GM18502 (cell line): ENCODE measurements at regions not wholly inside any gene's neighbourhood (a gene's known extent, or its start where the extent isn't known, plus 50 kb on each side); places are given as distances from the start of the nearest gene placed in this dataset.

Experiments used
- ATAC-seq: cut with Tn5 transposase; IDR thresholded peaks from one replicate; pipeline ENCODE4 v1.9.1; 2021; ENCODE audit warnings: mild to moderate bottlenecking; ENCODE audit not compliant: unreplicated experiment, poor library complexity

DNA sequence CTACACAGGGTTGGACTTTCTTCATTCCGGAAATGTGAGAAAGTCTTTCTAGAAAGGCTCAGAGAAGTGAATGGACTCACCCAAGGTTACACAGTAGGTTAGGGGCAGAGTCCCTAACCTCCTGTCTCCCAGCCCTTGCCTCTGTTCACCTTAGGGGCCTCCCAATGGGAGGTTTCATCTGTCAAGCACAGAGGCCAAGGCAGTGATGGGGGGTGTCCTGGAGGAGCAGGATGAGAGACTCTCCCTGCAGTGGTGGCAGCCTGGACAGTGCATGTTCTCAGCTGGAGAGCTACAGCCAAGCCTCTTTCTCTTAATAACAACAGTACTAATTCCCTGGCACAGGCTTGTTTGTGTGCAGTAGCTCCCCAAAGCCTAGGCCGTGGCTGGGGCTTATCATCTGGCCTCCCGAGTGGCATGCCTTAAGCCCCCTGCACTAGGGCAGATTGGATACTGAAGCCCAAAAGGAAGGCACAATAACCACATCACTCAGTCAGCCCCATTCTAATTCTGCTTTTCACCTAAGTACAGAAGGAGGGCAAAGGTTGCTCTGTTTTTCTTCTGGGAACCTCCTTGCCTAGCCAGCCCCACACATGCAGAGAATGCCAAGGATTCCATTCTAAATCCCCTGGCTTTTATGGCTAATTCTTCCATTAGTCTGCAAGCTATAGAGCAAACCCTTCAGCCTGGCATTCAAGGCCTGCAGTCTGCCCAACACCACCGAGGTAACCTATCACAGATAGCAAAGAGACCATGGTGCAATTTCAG is 50.2 kb upstream of the XPA start:
- no peak for ATAC-seq

DNA sequence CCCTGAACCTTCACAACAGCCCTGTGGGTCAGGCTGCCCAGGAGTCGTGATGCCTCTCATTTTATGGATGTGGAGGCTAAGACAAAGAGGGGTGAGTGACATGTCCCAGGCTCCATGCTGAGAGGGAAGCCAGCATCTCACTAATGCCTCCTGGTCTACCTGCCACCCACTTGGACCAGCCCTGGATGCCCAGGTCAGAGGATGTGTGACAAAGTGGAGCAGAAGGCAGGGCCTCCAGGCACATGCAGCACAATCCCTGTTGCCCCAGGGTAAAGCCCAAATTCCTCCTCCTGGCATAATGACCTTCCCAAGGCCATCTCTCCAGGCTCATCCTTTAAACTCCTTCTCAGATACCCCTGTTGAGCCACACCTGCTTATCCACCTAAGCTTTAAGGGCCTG is 51.4 kb upstream of the XPA start:
- no peak for ATAC-seq

DNA sequence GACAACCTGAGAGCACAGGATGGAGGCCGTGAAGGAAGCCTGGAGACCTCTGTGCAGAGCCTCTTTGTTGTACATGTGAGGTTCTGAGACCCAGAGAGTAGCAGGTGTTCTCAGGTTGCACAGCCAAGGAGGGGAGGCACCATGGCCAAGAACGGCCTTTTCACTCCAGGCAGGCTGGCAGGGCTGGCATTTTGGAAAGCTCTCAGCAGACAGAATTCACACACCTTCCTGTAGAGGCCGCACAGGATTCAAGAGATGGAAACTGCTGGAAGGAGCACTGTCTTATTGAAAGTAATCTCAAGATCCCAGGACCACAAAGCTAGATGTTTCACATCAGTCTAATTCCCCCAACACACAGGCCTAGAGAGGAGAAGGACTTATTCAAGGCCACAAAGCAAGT is 52.8 kb upstream of the XPA start:
- ATAC-seq = no peak

DNA sequence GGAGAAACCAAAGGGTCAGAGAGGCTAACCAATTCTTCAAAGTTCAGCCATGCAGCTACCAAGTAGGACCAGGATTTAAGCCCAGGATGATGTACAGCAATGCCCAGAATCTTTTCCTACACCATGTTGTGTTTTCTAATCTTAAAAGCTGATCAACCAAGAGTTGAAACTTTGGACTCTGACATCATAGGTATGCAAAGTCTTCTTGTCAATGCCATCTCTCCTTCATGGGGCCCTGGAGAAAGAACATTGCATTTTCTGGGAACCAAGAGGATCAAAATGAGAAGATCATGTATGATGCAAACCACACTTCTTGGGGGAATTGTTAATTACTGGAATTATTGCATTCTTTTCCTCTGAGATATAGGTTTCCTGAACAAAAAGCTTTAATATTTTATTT is 54.4 kb upstream of the XPA start:
- ATAC-seq = no peak

DNA sequence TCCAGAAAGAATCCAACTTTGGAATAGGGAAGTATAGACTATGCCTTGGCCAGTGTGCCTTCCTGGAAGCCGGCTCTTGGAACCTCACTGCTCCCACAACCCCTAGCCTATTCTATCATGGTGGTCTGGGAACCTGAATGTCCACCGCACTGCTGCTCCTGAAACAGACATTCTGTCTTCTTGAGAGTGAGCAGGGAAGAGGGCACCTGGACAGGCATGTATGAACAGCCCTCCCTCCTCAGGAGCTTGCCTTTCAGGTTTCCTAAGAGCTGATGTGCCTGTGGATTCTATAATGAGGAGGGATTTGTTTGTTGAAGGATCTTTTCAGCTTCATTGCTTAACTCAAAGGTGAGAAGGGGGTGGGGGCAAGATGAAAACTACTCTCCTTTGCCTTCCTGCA is 55.1 kb upstream of the XPA start:
- no peak for ATAC-seq

DNA sequence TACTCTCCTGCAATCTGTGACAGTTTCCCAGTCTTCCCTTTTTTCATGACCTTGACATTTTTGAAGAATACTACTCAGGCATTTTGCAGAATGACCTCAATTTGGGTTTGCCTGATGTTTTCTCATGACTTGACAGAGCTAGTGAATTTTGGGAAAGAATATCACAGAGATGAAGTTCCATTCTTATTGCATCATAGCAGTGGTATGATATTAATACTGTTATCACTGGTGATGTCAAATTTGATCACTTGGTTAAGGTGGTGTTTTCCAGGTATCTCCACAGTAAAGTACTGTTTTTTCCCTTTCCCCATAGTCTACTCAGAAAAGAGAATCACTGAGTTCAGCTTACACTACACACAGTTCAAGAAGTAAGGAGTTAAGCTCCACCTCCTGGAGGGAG is 56.2 kb upstream of the XPA start:
- no peak for ATAC-seq

DNA sequence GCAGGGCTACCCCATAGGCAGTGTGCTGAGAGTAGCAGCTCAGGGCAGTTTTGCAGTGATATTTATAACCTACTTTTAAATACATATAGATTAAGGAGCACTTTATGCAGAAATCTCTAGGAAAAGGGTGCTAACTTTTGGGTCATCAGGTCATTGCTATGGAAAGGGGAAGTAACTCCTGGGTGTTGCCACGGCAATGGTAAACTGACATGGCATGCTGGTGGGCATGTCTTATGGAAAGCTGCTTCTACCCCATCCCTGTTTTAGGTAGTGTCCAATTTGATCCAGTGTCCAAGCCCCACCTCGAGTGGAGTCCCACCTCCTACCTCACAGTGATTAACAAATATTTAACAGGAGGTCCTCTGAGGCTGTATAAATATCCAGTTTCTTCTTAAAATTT is 56.8 kb upstream of the XPA start:
- no peak for ATAC-seq

DNA sequence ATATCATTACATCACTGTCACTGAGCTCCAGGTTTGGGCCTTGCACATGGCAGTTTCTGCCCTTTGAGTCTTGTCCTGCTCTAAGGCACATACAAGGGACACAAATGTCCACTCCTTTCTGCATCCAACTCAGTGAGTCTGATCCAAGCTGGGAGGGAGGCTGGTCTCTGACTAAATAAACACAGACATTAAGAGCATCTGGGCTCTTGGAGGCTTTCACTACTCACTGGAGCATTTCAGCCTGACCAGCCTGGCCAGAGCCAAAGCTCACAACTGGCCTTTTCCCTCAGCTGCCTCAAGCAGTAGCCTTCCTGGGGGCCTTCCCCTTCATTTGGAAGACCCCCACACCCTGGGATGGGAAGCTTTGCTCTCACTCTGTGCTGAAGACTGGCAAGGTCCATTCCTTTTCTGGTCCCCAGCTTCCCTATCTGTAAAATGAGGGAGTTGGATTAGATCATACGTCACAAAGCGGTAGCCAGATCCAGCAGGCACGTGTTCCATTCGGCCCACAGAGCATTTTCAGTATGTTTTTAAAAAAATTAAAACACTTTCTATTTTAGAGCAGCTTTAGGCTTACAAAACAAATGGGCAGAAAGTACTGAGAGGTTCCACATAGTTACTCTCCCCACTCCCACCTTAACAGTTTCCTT is 58.6 kb upstream of the XPA start:
- ATAC-seq = no peak

DNA sequence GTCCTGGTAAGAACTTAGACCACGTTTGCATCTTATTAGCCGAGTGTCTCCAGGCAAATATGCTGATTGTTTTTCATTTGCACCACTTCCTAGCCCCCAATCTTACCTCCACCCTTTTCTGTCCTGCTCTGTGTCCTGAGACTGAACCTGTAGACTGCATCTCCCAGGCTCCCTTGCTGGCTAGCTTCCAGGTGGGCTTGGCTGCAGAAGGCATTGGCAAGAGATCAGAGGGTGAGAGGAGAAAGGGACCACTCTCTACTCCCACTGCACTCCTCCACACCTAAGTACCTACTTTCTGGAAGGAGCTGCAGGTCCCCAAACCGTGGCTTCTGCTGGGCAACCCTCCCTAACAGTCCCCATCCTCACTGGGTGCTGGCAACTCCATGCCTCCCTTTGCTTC is 59.9 kb upstream of the XPA start:
- no peak for ATAC-seq

DNA sequence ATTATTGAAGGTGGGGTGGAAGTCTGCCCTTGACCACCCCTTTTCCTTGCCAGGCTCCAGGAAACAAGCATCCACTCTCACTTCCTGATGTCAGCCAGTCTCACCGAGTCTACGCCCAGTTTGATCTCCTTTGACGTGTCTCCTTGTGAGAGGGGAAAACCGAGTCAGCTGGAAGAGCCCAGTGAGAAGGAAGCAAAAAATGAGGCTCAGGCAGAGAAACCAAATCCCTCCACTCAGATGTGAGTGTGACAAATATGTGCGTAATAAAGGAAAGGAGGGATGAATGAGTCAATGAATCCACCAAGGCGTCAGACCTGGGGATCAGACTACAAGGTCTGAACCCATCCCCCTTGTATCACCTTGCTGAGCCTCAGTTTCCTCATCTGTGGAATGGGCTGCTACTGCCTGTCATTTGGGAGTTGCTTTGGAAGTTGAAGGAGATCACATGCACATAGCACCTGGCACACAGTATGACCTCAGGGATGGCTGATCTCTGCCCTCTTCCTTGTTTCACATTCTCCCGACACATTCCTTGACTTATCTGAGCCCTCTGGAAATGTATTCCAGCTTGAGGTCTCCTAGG is 61.3 kb upstream of the XPA start:
- no peak for ATAC-seq

DNA sequence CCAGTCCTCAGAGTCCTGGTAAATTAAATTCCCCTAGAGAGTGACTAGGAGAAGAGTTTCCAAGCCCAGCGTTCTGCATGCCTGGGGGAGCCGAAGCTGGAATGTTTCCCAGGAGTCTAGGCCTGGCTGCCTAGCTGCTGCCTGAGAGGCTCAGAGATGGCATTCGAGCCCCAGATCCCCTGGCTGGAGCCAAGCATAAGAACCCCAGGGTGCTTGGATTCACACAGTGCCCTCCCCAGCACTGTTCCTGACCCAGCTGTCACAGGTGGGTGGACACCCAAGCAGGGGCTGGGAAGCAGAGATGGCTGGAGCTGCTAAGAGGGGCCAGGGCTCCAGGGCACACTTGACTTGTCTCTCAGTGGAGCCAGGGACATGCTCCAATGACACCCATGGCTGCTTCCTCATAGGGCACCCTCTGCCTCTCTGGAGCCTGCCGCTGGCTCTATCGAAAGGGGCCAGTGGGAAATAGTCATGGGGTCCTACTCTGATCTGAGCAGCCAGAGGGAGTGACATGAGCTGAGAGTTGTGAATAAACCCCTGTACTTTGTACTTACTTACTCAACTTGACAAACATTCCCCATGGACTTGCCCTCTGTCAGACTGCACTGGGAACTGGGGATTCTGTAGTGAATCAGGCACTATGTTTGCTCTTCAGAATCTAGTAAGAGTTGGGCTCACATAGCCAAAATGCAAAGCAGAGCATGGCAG is 62.6 kb upstream of the XPA start:
- ATAC-seq = no peak

DNA sequence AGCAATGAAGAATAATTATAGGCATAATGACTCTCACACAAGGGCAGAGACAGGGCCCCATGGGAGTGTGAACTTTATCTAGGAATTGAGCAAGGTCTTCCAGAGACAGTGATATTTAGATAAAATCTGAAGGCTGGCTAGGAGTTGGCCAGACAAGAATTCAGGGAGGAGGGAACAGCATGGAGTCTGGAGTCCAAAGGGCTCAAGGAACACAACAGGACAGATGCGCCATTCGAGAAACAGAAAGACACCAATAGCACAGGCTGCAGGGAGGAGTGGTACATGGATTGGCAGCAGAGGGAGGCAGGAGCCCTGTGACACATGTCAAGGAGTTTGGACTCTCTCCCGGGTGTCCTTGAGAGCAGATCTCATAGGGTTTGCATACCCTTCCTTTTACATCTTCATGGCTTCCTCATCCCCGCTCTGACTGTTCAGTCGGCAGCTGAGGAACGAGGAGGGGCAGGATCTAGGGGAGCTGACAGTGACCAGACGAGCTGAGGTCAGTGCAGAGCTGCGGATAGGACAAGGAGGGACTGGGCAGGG is 64.0 kb upstream of the XPA start:
- no peak for ATAC-seq

DNA sequence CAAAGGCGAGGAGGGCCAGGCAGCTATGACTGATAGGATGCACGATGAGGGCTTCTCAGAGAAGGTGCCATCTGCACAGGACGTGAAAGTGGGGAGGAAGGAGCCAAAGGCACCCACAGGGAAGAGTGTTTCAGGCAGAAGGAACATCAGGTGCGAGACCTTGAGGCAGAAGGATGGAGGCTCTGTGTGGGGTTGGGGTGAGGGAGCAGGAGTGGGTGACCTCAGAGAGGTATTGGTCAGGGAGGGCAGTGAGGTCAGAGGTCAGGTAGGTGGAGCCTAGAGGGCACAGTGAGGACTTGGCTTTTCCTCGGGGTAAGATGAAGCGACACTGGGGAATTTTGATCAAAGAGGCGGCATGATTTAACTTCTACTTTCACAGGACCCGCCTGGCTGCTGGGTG is 64.7 kb upstream of the XPA start:
- no peak for ATAC-seq

DNA sequence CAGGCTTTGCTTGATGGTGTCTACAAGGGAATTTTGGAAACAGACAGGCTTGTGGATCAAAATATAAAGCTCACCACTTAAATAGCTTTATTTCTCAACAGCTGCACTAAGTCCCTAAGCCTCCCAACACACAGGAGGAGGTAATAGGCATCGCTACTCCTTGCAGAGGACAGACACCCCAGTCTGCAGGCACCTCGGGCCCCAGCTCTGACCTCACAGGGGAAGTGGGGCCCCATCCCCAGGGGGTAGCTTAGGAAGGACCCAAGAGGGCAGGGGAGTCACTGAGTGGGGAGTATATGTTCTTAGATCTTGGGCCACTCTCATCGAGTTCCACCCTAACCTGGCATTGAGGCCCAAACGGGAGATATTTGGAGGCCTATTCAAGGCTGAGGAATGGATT is 66.7 kb upstream of the XPA start:
- no peak for ATAC-seq

DNA sequence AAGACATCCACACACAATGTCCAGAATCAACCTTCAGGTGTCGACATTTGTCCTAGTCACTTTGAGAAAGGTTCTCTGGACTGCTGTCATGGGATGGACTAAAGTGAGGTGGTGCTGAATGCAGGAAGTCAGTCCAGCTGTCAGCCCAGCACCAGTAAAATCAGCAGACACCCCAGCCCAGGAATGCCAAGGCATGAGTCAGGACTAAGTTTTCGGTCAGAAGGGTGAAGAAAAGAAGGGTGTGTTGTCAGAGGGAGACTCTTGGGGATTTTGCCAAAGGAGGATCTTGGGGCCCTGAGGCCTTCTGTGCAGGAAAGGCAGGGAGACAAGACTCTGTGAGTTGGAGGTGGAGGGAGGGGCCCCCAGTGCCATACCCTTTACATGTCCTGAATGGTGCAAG is 69.0 kb upstream of the XPA start:
- no peak for ATAC-seq

DNA sequence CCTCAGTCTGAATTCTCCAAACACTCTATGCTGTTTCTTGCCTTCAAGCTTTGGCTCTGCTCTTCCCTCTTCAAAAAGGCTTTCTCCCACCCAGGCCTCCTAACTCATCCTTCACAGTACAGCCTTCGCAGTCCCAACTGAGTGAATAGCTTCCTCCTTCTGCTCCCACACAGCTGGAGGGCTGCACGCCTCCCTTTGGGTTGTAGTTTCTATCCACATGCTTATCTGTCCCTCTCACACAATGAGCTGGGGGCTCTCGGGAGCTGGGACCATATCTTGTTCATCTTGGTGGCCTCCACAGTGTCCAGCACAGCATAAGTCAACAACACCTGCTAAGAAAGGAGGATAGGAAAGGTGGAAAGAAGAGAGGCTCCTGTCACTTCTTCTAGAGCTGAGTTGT is 69.5 kb upstream of the XPA start:
- no peak for ATAC-seq

DNA sequence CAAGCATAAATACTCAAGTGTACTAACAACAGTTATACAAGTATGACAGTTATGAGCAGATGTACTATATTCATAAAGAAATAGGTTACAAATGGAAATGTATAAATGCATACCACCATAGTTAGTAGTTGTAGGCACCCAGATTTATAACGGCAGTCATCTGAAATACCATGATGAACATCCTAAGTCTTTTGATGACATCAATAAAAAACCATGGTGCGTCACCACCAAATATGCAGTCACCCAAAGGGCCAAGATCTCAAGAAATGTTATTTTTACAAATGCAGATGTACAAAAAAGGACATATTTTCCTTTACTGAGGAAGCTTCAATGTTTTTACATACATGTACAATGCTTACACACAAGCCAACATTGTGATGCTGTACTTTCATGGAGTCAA is 70.8 kb upstream of the XPA start:
- no peak for ATAC-seq

DNA sequence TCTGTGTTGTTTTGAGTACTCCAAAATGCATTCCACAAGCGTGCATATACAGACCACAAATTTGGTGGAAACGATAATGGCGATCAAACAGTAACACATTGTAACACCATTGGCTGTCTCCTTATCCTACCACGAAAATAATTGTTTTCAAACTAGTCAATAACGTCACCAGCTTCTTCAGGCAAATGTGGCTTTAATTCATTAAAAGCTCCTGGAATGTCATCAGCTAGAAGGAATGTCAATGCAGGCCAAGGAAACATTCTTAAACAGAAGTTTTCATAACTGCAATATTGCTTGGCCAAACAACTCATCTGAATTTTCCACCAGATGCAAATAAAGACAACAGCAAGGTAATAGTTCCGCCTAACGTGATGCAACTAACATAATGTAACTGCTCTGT is 71.6 kb upstream of the XPA start:
- no peak for ATAC-seq

DNA sequence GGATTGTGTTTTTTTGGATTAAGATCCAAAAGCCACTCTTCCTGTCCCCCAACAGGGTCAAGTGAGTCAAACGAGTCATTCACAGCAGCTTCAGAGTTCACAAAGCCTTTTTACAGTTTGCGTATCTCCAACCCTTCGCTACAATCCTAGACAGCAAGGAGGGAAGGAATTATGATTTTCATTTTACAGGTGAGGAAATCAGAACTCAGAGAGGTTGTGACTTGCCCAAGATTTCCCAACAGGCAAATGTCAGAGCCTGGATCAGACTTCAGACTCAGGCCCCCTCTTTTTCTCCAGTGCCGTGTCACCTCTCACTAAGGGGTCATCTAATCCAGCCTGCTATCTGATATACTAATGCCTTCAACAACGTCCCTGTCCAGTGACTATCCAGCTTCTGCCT is 72.1 kb upstream of the XPA start:
- ATAC-seq = no peak

DNA sequence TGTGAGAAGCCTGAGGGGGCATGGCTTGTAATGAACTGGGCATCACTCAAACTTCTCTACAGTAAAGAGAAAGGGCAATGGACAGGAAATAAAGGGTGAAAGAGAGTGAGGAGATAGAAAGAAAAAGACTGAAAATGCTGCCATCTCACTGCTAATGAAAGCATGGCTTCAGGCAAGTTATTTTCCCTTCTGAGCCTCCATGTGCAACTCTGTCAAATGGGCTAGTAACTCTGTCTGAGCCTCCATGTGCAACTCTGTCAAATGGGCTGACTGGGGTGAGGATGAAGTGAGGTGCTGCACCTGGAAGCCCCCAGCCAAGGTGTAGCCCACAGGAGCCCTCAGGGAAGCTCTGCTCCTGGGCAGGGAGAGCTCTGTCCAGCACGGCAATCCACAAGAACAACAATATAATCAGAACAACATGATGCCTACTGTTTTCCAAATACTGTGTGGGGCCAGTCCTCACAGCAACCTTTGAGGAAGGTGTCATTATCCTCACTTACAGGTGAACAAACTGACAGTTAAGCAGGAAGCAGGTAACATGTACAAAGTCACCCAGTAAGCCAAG is 73.8 kb upstream of the XPA start:
- ATAC-seq = no peak

DNA sequence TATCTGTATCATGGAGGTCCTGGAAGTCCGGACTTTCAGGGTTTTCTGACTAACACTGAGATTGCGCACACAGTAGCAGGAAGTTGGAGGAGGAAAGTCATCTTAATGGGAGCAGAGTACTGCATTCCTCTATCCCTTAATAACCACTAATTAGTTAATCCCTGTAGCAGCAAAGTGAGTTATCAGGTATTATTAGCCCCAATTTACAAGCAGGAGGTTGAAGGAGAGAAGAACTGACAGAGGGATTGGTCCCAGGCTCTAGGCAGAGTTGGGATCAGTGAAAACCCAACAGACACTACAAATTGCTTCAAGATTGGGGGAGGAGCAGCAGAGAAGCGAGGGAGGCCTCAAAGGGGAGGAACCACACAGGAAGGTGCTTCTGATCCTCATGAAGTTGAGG is 74.5 kb upstream of the XPA start:
- no peak for ATAC-seq
